ENCODE measurements at regions not wholly inside any gene's neighbourhood (a gene's known extent, or its start where the extent isn't known, plus 50 kb on each side); places are given as distances from the start of the nearest gene placed in this dataset.

GRCh38 chr6:167714152-167714551 lies 112.6 kb upstream of the AFDN start:
- no peak for DNase-seq
- H3K27me3 ChIP-seq: no peaks in the 10 kb centered on the region
- no peaks in the 10 kb centered on the region for H3K9me3 ChIP-seq
- no peak overlapping the region for H3K27ac ChIP-seq
- no peak for TF ChIP-seq POLR2A (IDR thresholded peaks at IDR 0.05)
- TF ChIP-seq CTCF (IDR thresholded peaks at IDR 0.05): no peak
- intact Hi-C loops (cut with DNase I; ENCODE audit: low total_unique reads): no loop called here
- H3K36me3 ChIP-seq (ENCODE audit: low read depth, missing control alignments): no peaks in the 10 kb centered on the region
- peaks cover 9% of the 10 kb centered on the region for H3K4me1 ChIP-seq
- 31 to 44% methylated on average over 8 of the region's 8 CpGs for WGBS, 2 donors
- no peak overlapping the region for H3K4me3 ChIP-seq

- Histone ChIP-seq H3K4me3 (no peak overlapping the region), H3K9me3 (no peaks in the 10 kb centered on the region), H3K27me3 (no peaks in the 10 kb centered on the region), H3K27ac (no peak overlapping the region), H3K36me3 (ENCODE audit: low read depth, missing control alignments) (no peaks in the 10 kb centered on the region), H3K4me1 (peaks cover 18% of the 10 kb centered on the region)
- 95 to 96% methylated on average over 9 of the region's 9 CpGs for WGBS, 2 donors
- no peak for TF ChIP-seq CTCF (IDR thresholded peaks at IDR 0.05)
- no peak for TF ChIP-seq POLR2A (IDR thresholded peaks at IDR 0.05)
- DNase-seq: no peak
- intact Hi-C loops (cut with DNase I; ENCODE audit: low total_unique reads): no loop called here
Observed at GRCh38 chr6:167717455-167717854, 109.3 kb upstream of the AFDN start.

GRCh38 chr6:167717867-167718266 lies 108.8 kb upstream of the AFDN start:
- intact Hi-C loops (cut with DNase I; ENCODE audit: low total_unique reads): no loop called here
- Histone ChIP-seq H3K9me3 (no peaks in the 10 kb centered on the region), H3K4me3 (no peak overlapping the region), H3K27me3 (no peaks in the 10 kb centered on the region), H3K4me1 (peaks cover 18% of the 10 kb centered on the region), H3K36me3 (ENCODE audit: low read depth, missing control alignments) (no peaks in the 10 kb centered on the region), H3K27ac (no peak overlapping the region)
- no peak for DNase-seq
- 89 to 99% methylated on average over 2 of the region's 2 CpGs for WGBS, 2 donors
- TF ChIP-seq POLR2A (IDR thresholded peaks at IDR 0.05): no peak
- no peak for TF ChIP-seq CTCF (IDR thresholded peaks at IDR 0.05)

- Histone ChIP-seq H3K27ac (no peak overlapping the region), H3K36me3 (ENCODE audit: low read depth, missing control alignments) (no peaks in the 10 kb centered on the region), H3K4me3 (no peak overlapping the region), H3K9me3 (no peaks in the 10 kb centered on the region), H3K27me3 (no peaks in the 10 kb centered on the region), H3K4me1 (peaks cover 9% of the 10 kb centered on the region)
- intact Hi-C loops (cut with DNase I; ENCODE audit: low total_unique reads): no loop called here
- WGBS, 2 donors: 65 to 73% methylated on average over 18 to 23 of the region's 23 CpGs
- DNase-seq: no peak
- TF ChIP-seq POLR2A (IDR thresholded peaks at IDR 0.05) (no peak), CTCF (IDR thresholded peaks at IDR 0.05) (no peak)
Observed at GRCh38 chr6:167719920-167720319, 106.8 kb upstream of the AFDN start.

GRCh38 chr6:167720456-167721285 lies 106.0 kb upstream of the AFDN start:
- intact Hi-C loops (cut with DNase I; ENCODE audit: low total_unique reads): no loop called here
- no peak overlapping the region for H3K27ac ChIP-seq
- no peaks in the 10 kb centered on the region for H3K9me3 ChIP-seq
- no peaks in the 10 kb centered on the region for H3K36me3 ChIP-seq (ENCODE audit: low read depth, missing control alignments)
- H3K4me1 ChIP-seq: peaks cover 9% of the 10 kb centered on the region
- no peak for DNase-seq
- no peaks in the 10 kb centered on the region for H3K27me3 ChIP-seq
- TF ChIP-seq POLR2A (IDR thresholded peaks at IDR 0.05) (no peak), CTCF (IDR thresholded peaks at IDR 0.05) (no peak)
- no peak overlapping the region for H3K4me3 ChIP-seq
- 43 to 48% methylated on average over 31 of the region's 31 CpGs for WGBS, 2 donors
